ENCODE measurements at regions not wholly inside any gene's neighbourhood (a gene's known extent, or its start where the extent isn't known, plus 50 kb on each side); places are given as distances from the start of the nearest gene placed in this dataset.

DNA sequence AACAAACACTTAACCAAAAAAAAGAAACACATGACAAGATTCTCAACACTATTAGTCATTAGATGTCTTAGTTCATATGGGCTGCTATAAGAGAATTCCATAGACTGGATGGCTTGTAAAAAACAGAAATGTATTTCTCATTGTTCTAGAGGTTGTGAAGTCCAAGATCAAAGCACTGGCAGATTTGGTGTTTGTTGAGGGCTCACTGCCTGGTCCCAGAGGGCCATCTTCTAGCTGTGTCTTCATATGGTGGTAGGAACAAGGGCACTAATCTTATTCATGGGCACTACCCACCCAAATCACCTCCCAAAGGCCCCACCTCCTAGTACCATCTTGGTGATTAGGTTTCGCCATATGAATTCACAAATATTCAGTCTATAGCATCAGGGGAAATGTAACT lies 162.5 kb upstream of the SDK2 start:
- no peak for DNase-seq
- Mint-ChIP-seq H3K4me3 (ENCODE audit: unreplicated experiment) (no peak overlapping the region), H3K36me3 (ENCODE audit: unreplicated experiment) (peaks cover 6% of the 10 kb centered on the region), H3K9me3 (ENCODE audit: unreplicated experiment) (peaks cover 2% of the 10 kb centered on the region), H3K27me3 (ENCODE audit: unreplicated experiment) (no peaks in the 10 kb centered on the region), H3K27ac (ENCODE audit: unreplicated experiment) (no peak overlapping the region), H3K4me1 (ENCODE audit: low read depth, unreplicated experiment) (no peaks in the 10 kb centered on the region)
- TF ChIP-seq, protein P1, sequence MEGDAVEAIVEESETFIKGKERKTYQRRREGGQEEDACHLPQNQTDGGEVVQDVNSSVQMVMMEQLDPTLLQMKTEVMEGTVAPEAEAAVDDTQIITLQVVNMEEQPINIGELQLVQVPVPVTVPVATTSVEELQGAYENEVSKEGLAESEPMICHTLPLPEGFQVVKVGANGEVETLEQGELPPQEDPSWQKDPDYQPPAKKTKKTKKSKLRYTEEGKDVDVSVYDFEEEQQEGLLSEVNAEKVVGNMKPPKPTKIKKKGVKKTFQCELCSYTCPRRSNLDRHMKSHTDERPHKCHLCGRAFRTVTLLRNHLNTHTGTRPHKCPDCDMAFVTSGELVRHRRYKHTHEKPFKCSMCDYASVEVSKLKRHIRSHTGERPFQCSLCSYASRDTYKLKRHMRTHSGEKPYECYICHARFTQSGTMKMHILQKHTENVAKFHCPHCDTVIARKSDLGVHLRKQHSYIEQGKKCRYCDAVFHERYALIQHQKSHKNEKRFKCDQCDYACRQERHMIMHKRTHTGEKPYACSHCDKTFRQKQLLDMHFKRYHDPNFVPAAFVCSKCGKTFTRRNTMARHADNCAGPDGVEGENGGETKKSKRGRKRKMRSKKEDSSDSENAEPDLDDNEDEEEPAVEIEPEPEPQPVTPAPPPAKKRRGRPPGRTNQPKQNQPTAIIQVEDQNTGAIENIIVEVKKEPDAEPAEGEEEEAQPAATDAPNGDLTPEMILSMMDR (IDR thresholded peaks at IDR 0.05; ENCODE audit: partially characterized antibody, unreplicated experiment): no peak

DNA sequence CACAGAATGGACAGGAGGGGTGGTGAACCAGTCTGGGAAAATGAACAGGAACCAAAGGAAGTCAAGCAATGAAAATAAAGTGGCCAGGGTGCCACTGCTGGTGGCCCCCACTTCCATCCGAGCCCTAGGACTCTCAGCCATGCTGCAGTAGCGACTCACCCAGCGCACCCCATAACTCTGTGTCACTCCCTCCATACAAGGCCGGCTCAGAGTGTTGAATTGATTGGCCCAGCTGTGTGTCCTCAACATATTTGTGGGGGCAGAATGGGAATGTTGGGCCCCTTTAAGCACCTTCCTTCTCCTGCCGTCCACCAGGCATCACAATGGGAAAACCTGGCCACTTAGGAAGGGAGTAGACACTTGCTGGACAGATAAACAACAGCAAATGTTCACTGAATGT lies 169.0 kb upstream of the SDK2 start:
- Mint-ChIP-seq H3K9me3 (ENCODE audit: unreplicated experiment) (no peaks in the 10 kb centered on the region), H3K27ac (ENCODE audit: unreplicated experiment) (no peak overlapping the region), H3K4me1 (ENCODE audit: low read depth, unreplicated experiment) (no peaks in the 10 kb centered on the region), H3K4me3 (ENCODE audit: unreplicated experiment) (no peak overlapping the region), H3K36me3 (ENCODE audit: unreplicated experiment) (peaks cover 3% of the 10 kb centered on the region), H3K27me3 (ENCODE audit: unreplicated experiment) (no peaks in the 10 kb centered on the region)
- DNase-seq: no peak
- TF ChIP-seq, protein P1 (IDR thresholded peaks at IDR 0.05; ENCODE audit: partially characterized antibody, unreplicated experiment): no peak

DNA sequence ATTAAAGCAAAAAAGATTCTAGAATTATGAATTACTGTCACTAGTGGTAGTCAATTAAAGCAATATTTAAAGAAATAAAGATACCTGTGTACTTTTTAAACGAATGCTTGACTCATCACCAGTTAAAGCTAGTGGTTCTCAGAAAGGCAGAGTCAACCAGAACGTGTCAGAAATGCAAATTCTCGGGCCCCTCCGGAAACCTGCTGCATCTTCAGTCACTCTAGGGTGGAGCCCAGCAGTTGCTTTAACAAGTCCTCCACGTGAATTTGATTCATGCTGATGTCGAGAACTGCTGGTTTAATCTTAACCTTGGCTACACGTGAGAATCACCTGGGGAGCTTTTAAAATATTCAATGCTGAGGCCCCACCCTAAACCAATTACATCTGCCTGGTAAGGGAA lies 169.8 kb upstream of the SDK2 start:
- Mint-ChIP-seq H3K4me1 (ENCODE audit: low read depth, unreplicated experiment) (no peaks in the 10 kb centered on the region), H3K27ac (ENCODE audit: unreplicated experiment) (no peak overlapping the region), H3K36me3 (ENCODE audit: unreplicated experiment) (peaks cover 11% of the 10 kb centered on the region), H3K27me3 (ENCODE audit: unreplicated experiment) (no peaks in the 10 kb centered on the region), H3K9me3 (ENCODE audit: unreplicated experiment) (peaks cover 3% of the 10 kb centered on the region), H3K4me3 (ENCODE audit: unreplicated experiment) (no peak overlapping the region)
- no peak for DNase-seq
- TF ChIP-seq, protein P1 (IDR thresholded peaks at IDR 0.05; ENCODE audit: partially characterized antibody, unreplicated experiment): no peak

DNA sequence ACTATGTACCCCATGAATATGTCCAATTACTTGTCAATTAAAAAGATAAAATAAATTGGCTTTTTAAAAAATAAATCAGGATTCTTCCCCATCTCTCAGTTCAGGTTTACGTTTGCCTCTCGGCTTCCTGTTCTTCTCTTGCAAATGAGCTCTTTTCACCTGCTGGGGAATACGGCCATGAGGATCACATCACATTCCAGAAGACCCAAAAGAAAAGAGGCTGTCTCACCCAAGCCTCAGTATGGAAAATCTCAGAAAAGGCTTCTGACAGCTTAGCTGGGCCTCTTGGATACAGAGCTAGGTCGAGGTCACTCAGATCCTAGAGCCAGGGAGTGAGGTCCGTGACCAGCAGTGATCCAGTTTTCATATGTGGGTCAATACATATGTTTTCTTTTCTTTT lies 171.2 kb upstream of the SDK2 start:
- TF ChIP-seq, protein P1 (IDR thresholded peaks at IDR 0.05; ENCODE audit: partially characterized antibody, unreplicated experiment): no peak
- Mint-ChIP-seq H3K27ac (ENCODE audit: unreplicated experiment) (no peak overlapping the region), H3K4me1 (ENCODE audit: low read depth, unreplicated experiment) (no peaks in the 10 kb centered on the region), H3K4me3 (ENCODE audit: unreplicated experiment) (no peak overlapping the region), H3K36me3 (ENCODE audit: unreplicated experiment) (peaks cover 11% of the 10 kb centered on the region), H3K27me3 (ENCODE audit: unreplicated experiment) (no peaks in the 10 kb centered on the region), H3K9me3 (ENCODE audit: unreplicated experiment) (peaks cover 3% of the 10 kb centered on the region)
- no peak for DNase-seq

DNA sequence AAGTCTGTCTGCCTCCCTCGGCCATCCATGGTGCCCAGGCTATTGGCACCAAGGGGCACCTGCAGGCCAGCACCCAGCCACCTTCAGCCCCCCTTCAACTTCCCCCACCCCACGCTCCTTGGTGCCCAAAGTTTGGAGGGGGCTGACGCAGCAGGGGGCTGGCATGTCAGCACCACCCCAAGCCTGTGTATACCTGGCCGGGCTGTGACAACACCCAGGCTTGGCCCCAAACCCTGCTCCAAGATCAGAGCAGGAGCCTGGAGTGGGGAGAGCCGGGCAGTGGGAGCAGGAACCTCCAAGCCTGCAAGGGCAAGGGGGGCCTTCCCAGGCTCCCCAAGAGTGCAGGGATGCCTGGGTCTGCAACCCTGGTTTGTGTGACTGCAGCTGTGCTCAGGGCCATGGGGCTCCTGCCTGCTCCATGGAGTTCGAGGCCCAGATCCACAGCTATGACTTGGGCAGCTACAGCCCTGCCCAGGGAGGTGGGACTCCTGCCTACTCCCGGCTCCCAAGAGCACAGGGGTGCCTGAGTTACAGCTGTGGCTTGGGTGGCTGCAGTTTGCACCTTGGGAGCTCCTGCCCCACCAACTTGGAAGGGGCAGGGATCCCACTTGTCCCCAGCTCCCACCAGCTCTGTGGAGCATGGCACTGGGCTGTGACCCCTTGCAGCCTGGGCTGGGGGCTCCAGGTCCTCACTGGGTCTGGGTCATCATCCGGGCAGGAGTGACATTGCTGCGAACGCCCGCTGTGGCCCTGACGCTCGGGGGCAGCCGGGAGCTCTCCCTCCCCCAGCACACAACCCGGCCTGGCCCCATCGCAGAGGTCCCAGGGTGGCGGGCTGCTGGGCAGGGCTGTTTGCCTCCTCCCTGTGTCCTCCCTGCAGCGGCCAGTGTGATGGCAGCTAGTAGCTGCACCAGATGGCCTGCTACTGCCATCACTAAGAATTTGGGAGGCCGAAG lies 175.5 kb upstream of the SDK2 start:
- peaks cover 10% of the 10 kb centered on the region for H3K9me3 Mint-ChIP-seq (ENCODE audit: unreplicated experiment)
- peaks cover 11% of the 10 kb centered on the region for H3K36me3 Mint-ChIP-seq (ENCODE audit: unreplicated experiment)
- H3K27ac Mint-ChIP-seq (ENCODE audit: unreplicated experiment): no peak overlapping the region
- H3K27me3 Mint-ChIP-seq (ENCODE audit: unreplicated experiment): no peaks in the 10 kb centered on the region
- H3K4me3 Mint-ChIP-seq (ENCODE audit: unreplicated experiment): no peak overlapping the region
- TF ChIP-seq, protein P1 (IDR thresholded peaks at IDR 0.05; ENCODE audit: partially characterized antibody, unreplicated experiment): no peak
- DNase-seq: no peak
- peaks cover 4% of the 10 kb centered on the region for H3K4me1 Mint-ChIP-seq (ENCODE audit: low read depth, unreplicated experiment)

Measured in glutamatergic neuron (in vitro differentiated cells).